ENCODE measurements at regions not wholly inside any gene's neighbourhood (a gene's known extent, or its start where the extent isn't known, plus 50 kb on each side); places are given as distances from the start of the nearest gene placed in this dataset.

- Histone ChIP-seq H3K4me3 (ENCODE audit: low read depth, low read length, poor library complexity, severe bottlenecking) (no peak overlapping the region), H3K9me2 (ENCODE audit: low read depth, low read length) (no peaks in the 10 kb centered on the region), H3K4me1 (ENCODE audit: insufficient read depth, low read length, severe bottlenecking) (no peaks in the 10 kb centered on the region), H3K36me3 (ENCODE audit: insufficient read depth, low read length) (no peaks in the 10 kb centered on the region), H3K4me2 (ENCODE audit: low read length) (no peak overlapping the region), H3F3A (ENCODE audit: insufficient read depth, low read length) (no peaks in the 10 kb centered on the region), H3K79me2 (ENCODE audit: insufficient read depth, low read length) (no peaks in the 10 kb centered on the region), H3K9ac (ENCODE audit: low read length) (no peak overlapping the region), H3K27me3 (ENCODE audit: insufficient read depth, low read length) (no peaks in the 10 kb centered on the region), H3K9me3 (ENCODE audit: low read length) (no peaks in the 10 kb centered on the region), H2AFZ (ENCODE audit: low read length) (no peak overlapping the region), H3K27ac (ENCODE audit: low read depth, low read length, poor library complexity, severe bottlenecking) (no peak overlapping the region), H4K20me1 (ENCODE audit: insufficient read depth, low read length) (no peaks in the 10 kb centered on the region)
- TF ChIP-seq EZH2 (IDR thresholded peaks at IDR 0.05; ENCODE audit: borderline replicate concordance, low read length): no peak
- TF ChIP-seq, protein P1, sequence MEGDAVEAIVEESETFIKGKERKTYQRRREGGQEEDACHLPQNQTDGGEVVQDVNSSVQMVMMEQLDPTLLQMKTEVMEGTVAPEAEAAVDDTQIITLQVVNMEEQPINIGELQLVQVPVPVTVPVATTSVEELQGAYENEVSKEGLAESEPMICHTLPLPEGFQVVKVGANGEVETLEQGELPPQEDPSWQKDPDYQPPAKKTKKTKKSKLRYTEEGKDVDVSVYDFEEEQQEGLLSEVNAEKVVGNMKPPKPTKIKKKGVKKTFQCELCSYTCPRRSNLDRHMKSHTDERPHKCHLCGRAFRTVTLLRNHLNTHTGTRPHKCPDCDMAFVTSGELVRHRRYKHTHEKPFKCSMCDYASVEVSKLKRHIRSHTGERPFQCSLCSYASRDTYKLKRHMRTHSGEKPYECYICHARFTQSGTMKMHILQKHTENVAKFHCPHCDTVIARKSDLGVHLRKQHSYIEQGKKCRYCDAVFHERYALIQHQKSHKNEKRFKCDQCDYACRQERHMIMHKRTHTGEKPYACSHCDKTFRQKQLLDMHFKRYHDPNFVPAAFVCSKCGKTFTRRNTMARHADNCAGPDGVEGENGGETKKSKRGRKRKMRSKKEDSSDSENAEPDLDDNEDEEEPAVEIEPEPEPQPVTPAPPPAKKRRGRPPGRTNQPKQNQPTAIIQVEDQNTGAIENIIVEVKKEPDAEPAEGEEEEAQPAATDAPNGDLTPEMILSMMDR (IDR thresholded peaks at IDR 0.05; ENCODE audit: low read length): no peak
These were observed 170.4 kb downstream of the SMIM20 start for GRCh38 chr4:26084414-26084813.

DNA sequence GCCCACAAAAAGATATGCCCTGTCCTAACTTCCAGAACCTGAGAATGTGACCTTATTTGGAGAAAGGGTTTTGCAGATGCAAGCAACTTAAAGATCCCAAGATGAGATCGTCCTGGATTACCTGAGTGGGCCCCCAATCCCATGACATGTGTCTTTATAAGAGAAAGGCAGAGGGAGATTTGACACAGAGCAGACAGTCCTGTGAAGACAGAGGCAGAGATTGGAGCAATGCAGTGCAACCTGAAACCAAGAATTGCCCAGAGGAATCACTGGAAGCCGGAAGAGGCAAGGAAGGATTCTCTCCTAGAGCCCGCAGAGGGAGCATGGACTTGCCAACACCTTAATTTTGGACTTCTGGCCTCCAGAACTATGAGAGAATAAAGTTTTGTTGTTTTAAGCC, 171.5 kb downstream of the SMIM20 start:
- H3K9me2 ChIP-seq (ENCODE audit: low read depth, low read length): no peaks in the 10 kb centered on the region
- H3F3A ChIP-seq (ENCODE audit: insufficient read depth, low read length): no peaks in the 10 kb centered on the region
- H2AFZ ChIP-seq (ENCODE audit: low read length): no peak overlapping the region
- H3K4me3 ChIP-seq (ENCODE audit: low read depth, low read length, poor library complexity, severe bottlenecking): no peak overlapping the region
- H3K4me2 ChIP-seq (ENCODE audit: low read length): no peak overlapping the region
- no peaks in the 10 kb centered on the region for H3K36me3 ChIP-seq (ENCODE audit: insufficient read depth, low read length)
- H3K9ac ChIP-seq (ENCODE audit: low read length): no peak overlapping the region
- H4K20me1 ChIP-seq (ENCODE audit: insufficient read depth, low read length): no peaks in the 10 kb centered on the region
- H3K79me2 ChIP-seq (ENCODE audit: insufficient read depth, low read length): no peaks in the 10 kb centered on the region
- no peaks in the 10 kb centered on the region for H3K4me1 ChIP-seq (ENCODE audit: insufficient read depth, low read length, severe bottlenecking)
- no peak for TF ChIP-seq EZH2 (IDR thresholded peaks at IDR 0.05; ENCODE audit: borderline replicate concordance, low read length)
- TF ChIP-seq, protein P1 (IDR thresholded peaks at IDR 0.05; ENCODE audit: low read length): no peak
- no peak overlapping the region for H3K27ac ChIP-seq (ENCODE audit: low read depth, low read length, poor library complexity, severe bottlenecking)
- no peaks in the 10 kb centered on the region for H3K27me3 ChIP-seq (ENCODE audit: insufficient read depth, low read length)
- H3K9me3 ChIP-seq (ENCODE audit: low read length): no peaks in the 10 kb centered on the region

GRCh38 chr4:26086621-26087441, 172.8 kb downstream of the SMIM20 start:
- H3K79me2 ChIP-seq (ENCODE audit: insufficient read depth, low read length): no peaks in the 10 kb centered on the region
- H3K4me2 ChIP-seq (ENCODE audit: low read length): no peak overlapping the region
- no peak overlapping the region for H3K4me3 ChIP-seq (ENCODE audit: low read depth, low read length, poor library complexity, severe bottlenecking)
- H4K20me1 ChIP-seq (ENCODE audit: insufficient read depth, low read length): no peaks in the 10 kb centered on the region
- no peaks in the 10 kb centered on the region for H3K4me1 ChIP-seq (ENCODE audit: insufficient read depth, low read length, severe bottlenecking)
- H3F3A ChIP-seq (ENCODE audit: insufficient read depth, low read length): no peaks in the 10 kb centered on the region
- TF ChIP-seq, protein P1 (IDR thresholded peaks at IDR 0.05; ENCODE audit: low read length): no peak
- TF ChIP-seq EZH2 (IDR thresholded peaks at IDR 0.05; ENCODE audit: borderline replicate concordance, low read length): no peak
- H3K9me2 ChIP-seq (ENCODE audit: low read depth, low read length): no peaks in the 10 kb centered on the region
- no peak overlapping the region for H3K9ac ChIP-seq (ENCODE audit: low read length)
- H3K9me3 ChIP-seq (ENCODE audit: low read length): no peaks in the 10 kb centered on the region
- no peak overlapping the region for H3K27ac ChIP-seq (ENCODE audit: low read depth, low read length, poor library complexity, severe bottlenecking)
- no peaks in the 10 kb centered on the region for H3K27me3 ChIP-seq (ENCODE audit: insufficient read depth, low read length)
- no peaks in the 10 kb centered on the region for H3K36me3 ChIP-seq (ENCODE audit: insufficient read depth, low read length)
- H2AFZ ChIP-seq (ENCODE audit: low read length): no peak overlapping the region

Data from OCI-LY1 (cell line).